SHP77 treated with DMSO at 0.1 percent for 48 hours (cell line): ENCODE measurements at regions not wholly inside any gene's neighbourhood (a gene's known extent, or its start where the extent isn't known, plus 50 kb on each side); places are given as distances from the start of the nearest gene placed in this dataset.
A peak's percentile ranks its signal among the peaks of the same experiment; 100 is the strongest.

Experiments used
- DNase-seq: peaks from one replicate; lab custom pipeline; 2025; lab: John Stamatoyannopoulos, UW

DNA sequence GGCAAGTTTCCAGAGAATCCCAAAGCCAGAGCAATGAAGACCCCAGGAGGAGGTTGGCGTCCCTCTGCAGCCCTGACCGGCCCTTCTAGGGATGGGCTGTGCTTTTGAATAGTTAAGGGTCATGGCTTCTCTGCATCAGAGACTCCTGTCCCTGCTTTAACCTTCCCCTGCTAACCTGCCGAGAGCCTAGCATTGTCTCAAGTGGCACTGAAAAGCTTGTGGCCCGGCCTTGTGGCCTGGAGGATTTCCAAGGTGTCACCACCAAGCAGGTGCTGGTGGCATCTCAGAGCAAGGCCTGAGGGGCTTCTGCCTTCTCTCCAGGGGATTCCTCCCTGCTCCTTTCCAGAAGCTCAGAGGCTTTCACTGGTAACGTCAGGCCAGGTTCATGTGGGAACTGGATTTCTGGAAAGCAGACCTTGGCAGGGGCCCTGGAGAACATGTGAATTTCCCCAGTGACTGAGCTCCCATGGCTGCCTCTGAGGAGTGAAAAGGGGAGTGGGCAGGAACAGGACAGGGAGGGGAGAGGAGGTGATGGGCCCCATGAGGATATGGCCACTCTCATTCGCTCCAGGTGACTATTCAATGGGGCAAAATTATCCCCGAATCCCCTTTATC lies 409.9 kb downstream of the PTPRU start:
- no peak for DNase-seq

DNA sequence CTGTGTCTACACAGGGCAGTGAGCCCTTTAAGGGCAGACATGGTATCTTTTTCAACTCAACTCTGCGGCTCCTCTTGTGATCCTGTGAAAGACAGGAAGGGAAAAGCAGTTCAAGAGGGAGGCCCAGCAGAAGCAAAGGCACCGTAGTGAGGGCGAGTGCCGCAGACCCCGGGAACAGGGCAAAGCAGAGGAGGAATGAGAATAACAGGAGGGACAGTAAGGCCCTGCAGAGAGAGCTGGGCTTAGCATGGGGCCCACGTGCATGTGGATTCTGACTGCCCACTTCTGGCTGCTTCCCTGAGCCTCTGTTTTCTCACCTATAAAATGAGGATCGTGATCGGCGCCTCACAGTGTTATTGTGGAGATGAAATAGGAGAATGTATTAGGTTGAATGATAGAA lies 409.3 kb downstream of the PTPRU start:
- no peak for DNase-seq

DNA sequence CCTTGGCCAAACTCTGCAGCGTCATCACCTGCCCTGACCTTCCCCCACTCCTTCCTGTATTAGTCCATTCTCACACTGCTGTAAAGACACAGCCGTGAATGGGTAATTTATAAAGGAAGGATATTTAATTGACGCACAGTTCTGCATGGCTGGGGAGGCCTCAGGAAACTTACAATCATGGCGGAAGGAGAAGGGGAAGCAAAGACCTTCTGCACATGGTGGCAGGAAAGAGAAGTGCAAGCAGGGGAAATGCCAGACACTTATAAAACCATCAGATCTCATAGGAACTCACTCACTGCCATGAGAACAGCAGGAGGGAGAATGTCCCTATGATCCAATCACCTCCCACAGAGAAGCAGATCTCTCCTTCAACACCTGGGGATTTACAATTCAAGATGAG lies 408.5 kb downstream of the PTPRU start:
- DNase-seq, result no peak

DNA sequence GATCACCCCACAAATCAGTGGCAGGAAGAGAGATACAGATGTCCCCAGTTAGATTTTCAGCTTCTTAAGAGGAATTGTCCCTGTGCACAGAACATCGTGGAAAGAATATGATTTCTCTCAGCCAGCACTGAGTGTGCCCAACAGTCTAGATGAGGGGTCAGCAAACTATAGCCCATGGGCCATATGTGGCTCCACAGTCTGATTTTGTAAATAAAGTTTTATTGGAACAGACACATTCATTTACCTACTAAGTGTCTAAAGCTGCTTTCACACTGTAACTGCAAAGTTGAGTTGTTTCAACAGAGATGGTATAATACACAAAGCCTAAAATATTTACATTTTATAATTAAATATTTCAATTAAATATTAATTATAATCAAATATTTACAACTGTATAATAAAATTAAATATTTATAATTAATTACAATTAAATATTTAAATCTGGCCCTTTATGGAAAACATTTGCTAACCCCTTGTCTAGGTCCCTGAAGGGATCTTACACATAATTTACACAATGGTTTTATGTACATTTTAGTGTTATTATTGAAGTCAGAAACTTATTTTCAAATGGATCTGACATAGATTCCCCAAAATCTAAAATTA lies 407.6 kb downstream of the PTPRU start:
- no peak for DNase-seq

DNA sequence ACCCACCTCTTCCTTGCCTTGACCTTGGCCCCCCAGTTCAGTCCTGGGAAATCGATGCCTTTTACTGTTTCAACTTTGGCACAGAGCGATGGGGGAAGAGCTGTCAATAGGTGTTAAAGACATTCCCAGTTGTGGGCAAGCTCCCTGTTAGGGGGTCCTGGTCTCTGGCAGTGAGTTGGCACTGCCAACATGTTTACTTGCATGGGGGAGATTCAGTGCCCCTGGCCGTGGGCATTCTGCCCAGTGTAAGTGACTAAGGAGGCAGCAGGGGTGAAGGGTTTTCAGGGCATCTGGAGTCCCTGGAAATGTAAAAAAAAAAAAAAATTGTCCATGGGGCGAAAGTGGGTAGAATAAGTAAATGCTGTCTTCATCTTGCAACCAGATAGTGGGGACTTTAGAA lies 407.0 kb downstream of the PTPRU start:
- DNase-seq, result no peak

DNA sequence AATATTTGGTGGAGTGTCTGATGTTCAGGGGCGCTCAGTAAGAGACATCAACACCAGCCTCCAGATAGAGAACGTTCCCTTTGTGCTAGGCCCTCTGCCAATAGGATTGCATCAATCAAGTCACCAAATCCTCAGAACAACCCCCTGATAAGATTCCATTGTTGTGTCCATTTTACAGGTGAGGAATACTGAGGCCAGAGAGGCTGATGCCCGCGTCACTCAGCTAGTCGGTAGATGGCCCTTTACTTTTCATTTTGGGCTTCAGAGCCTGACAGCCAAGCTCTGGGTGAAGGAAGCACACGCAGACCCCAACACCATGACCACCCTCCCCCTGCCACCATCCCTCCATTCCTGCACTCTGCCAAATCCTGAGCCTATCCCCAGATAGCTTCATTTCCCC lies 406.2 kb downstream of the PTPRU start:
- no peak for DNase-seq

DNA sequence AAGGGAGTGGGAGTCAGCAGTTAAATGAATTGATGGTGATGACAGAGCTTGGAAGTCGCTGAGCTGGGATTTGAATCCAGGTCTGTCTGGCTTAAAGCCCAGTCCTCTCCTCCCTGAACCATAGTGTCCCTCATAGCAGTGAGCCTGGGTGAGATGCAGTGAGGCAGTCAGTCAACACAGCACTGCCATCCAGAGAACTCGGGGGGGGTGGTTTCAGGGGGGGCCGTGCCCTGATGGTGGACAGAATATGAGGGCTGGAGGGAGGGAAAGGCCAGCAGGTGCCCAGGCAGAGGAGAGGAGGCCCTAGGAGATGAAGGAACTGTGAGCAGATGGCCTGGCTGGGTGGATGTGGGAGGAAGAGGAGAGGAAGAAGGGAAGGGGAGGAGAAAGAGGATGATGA lies 405.6 kb downstream of the PTPRU start:
- no peak for DNase-seq

DNA sequence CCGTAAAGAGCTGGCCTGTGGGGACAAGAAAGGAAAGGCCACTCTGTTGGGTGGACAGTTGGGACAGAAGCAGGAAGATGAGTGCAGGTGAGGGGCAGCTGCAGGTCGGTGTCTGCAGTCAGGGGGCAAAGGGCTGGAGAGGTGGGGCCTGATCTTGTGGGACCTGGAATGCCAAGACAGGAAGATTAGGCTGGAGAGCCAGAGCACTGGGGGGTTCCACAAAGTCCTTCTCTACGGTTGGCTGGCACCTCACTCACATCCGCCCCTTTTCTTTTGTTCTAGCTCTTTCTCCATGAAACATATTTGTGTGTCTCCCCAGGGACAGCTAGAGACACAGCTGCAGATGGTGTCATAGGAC lies 404.1 kb downstream of the PTPRU start:
- no peak for DNase-seq

DNA sequence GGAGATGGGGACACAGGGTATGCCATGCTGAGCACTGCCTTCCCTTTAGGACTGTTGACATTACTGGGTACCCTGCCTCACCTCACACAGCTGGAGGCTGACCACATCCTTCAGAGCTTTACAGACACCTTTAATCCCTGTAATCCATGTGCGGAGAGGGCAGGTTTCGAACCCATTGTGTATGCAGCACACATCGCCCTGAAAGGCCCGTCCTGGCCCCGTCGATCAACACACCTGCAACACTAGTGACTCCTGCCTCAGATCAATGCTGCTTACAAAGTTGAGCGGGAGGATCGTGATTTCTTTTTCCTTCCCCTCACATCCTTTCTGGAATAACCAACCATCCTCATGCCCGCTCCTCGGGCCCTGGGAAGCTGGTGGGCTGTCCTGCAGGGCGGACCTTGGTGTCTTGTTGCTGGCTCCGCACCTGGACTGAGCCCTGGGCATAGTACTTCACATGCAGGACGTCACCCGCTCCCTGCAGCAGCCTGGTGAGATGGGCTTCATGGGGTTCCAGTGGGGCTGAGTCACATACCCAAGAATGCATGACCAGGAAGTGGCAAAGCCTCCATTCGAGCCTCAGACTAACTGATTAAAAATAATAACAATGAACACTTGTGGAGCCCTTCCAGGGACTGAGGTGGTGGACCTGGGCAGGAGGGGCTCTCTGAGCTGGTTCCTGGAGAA lies 403.6 kb downstream of the PTPRU start:
- DNase-seq, result no peak

DNA sequence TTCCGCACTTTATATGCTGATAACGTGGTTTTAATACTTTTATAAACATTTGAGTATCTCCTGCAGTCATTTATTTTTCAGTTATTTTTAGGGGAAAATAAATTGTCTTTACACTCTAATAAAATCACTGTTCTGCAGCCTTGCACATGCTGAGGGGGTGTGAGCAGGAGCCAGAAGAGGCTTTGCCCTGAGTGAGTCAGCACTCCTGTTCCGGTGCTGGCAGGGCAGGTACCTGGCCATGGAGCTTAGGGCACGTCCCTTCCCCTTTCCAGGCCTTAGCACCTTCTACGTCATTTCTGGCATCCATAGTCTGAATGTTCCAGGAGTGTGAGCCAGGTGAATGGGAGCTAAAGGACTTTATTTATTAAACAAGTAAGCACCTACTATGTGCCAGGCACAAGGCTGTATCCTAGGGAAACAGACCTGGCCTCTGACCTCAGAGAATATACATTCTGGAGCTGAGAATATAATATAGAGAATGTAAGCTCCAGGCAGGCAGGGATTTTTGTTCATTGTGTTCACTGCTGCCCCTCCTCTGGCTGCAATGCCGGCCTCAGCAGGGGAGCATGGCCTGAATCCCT lies 402.9 kb downstream of the PTPRU start:
- DNase-seq, result peak; percentile 12

DNA sequence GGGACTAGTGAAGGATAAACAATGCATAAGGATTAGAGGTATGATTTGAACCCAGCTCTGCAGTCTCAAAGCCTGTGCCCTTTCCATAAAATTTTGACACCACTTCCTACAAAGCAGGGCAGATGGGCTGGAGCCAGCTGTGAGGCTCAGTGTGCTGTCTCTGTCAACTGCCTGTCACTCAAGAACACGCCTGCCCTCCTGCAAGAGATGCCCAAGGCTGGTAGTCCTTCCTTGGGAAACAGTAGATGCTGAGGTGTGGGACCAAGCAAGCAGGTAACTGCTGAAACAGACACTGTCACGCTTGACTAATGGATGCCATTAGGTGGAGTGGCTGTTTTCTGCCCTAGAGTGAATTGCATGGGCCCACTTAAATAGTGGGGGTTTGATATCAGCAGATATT lies 402.0 kb downstream of the PTPRU start:
- no peak for DNase-seq

DNA sequence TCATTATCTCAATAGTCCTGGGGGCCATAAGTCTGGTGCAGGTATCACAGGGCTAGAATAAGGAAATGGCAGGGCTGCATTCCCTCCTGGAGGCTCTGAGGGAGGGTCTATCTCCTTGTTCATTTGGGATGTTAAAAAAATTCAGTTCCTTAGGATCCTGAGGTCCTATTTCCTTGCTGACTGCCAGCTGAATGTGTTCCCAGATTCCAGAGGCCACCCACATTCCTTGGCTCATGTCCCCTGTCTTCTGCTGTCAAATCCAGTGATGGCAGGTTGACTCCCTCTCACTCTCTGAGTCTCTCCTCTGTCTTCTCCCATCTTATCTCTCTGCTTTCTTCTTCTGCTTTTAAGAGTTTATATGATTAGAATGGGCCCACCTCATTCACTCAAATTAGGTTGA lies 400.6 kb downstream of the PTPRU start:
- no peak for DNase-seq

DNA sequence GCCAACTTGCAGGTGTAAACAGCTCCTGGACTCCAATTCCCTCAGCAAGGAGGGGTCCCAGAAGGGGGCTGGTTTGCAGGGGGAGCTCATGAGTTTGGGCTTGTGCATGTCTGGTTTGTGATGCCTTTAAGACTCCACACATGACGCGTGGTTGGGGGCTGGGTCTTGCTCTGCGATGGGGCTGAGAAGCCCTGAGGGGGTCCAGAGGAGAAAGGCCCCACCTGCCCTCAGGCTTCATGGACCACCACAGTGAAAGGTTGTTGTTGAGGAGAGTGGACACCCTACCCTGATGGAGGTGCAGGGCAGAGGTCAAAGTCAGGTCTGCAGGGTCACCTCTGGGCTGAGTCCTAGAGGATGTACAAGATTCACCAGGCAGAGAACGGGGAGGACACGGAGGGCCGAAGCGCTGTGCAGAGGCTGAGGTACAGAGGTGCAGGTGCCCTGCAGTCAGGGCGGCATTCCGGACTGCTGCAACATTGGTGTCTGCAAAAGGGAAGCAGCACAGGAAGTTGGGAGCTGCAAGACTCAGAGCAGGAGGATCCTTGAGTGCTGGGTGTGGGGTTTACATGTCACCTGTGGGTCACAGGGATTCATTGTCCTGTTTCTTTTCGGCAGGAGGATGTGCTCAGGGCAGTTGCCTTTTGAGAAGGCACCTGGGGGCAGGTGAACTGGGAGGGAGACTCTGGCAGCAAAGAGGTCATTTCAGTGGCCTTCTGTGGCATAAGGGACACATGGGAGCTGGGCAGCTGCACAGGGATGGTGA lies 399.4 kb downstream of the PTPRU start:
- no peak for DNase-seq

DNA sequence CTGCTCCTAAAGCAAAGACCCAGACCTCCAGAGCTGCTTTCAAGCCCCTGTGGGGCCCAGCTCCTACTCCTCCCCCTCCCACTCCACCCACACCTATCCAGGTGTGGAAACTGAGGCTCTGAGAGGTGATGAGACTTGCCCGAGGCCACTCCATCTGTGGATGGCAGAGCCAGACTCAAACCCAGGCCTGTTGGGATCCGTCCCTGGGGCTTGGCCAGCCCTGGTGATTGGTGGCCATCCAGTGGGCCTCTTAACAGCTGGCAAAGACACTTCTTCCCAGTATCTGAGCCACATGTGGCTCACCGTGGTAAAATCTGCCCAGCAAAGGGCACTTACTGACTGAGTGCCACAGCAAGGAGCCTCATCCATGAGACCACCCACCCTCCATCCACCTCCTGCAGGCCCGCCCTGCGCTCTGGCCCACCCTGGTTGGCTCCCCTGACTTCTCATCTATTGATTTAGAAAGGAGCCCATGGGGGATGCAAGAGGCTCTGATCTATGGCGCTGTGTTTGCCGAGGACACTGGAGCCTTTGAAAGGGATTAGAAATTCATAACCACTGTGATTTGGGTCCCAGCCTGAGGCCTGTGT lies 398.5 kb downstream of the PTPRU start:
- no peak for DNase-seq

DNA sequence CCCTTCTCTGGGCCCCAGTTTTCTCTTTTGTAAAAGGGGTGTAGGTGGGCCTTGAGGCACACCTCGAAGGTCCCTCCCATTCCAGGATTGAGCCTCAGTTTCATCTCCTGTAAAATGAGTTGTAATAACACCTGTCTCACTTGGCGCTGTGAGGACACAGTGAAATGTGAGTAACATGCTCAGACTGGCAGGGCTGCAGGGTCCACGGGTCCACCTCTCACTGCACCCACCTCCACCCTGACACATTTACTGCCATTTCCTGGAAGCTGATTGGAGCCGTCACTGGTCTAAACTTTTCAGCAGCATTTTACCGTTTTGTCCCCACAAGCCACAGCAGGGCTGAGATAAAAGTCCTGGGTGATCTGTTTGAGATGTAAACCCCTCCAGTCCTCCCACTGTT lies 398.0 kb downstream of the PTPRU start:
- DNase-seq, result no peak

DNA sequence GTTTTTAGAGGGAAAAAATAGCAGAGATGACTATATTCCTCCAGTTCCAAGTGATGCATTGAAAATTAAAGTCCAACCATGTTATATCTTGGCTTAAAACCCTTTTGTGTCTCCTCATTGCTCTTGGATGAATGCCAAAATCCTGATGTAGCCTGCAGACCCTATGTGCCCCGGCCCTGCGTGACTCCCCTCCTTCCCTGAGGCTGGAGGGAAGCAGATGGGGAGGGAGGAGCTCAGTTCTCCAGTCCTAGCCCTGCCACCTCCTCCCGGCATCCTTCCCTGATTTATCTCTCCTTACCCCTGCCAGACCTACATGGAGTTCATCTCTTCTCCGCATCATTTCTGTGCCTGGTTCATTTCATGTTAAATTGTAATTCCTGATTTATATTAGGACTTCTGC lies 397.4 kb downstream of the PTPRU start:
- no peak for DNase-seq

DNA sequence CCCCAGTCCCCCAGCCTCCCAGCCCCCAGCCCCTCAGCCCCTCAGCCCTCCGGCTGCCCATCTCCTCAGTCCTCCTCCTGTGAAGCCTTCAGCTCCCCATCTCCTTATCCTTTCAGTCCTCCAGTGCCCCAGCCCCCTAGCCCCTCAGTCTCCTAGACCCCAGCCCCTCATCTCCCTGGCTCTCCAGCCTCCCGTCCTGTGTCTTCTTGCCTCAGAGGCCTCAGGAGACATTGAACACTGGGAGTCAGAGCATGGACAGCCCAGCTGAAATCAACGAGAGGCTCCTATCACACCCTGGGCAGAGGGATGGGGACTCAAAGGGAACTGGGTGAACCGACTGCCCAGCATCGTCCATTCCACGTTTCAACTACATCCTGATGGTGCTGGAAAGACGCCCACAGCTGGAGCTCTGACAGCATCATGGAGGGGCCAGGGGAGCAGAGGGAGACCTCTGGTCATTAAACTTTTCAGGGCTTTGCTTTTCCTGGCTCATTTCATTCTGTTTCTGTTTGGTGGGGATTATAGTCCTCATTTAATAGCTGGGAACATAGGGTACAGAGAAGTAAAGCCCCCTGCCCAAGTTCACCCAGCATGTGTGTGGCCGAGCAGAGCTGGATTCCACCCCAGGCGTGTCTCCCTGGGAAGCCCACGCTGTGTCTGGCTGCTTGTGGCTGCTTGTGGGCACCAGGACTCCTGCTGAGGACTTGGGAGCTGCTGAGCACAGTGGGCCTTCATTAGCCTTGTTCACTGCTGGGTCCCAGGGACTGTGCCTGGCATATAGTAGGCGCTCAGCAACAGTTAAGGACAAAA lies 396.7 kb downstream of the PTPRU start:
- DNase-seq, result no peak

DNA sequence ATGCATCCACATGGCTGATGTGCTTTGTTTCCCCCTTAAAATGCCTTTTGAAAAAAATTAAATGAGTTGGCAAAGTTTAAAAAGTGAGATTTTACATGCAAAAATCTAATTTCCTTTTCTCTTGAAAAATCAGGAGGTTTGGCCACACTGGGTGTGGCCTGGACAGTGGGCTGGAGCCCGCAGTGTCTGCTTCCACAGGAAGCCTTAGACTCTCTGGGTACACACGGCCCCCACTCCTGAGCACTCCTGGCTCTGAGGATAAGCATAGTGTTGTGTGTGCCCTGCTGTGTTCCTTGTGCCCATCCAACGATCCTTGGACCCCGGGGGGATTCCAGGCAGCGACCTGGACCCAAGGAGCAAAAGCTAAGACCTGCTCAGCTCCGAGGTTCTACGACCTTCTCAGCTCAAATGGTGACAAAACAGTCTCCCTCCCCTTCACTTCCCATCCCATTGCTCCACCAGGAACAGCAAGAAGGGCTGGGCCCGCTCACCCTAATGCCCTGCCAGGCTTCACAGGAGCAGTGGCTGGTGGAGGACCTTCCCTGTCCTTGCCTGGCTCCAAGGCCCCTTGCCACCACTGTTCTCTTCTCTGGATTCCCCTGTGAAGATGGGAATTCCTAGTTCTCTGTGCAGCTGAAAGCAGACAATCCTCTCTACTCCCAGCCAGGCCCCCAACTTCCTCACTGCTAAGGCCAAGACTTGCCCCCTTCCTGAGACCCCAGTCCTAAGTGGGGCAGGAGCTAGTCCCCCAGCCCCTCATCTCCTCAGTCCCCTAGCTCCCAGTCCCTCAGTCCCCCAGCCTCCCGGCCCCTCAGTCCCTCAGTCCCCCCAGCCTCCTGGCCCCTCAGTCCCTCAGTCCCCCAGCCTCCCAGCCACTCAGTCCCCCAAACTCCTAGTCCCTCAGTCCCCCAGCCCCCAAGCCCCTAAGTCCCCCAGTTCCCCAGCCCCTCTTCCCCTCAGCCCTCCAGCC lies 395.8 kb downstream of the PTPRU start:
- DNase-seq, result no peak

DNA sequence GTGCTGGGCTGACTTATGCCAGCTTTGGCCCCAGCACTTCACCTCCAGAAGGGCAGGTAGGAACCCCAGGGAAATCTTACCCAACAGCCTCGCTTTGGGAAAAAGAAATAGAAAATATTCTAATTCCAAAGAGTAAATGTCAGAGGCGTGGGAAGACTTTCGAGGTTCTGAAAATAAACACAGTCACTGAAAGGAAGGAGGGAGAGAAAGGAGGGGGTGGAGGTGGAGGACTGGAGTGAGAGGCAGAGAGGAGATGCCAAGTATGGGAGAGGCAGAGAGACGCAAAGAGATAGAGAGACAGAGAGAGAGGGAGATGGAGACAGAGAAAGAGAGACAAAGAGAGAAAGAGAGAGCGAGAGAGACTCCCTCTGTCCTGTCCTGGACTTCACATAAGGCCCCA lies 395.0 kb downstream of the PTPRU start:
- no peak for DNase-seq

DNA sequence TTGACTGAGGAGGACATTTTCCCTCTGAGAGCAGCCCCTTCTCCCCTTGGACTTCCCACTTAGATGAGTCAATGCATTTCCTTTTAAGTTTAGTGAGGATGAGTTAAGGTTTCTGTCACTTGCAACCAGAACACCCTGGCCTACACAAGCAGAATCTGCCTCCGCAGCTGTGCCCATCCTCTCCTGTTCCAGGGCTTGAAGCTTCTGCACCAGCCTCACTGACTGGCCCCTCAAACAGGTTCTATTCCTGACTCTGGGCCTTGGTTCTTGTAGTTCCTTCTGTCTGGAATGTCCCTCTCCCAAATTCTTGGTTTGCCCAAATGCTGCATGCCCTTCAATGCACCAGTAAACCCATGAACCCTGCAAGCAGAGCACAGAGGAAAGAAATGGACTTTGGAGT lies 394.4 kb downstream of the PTPRU start:
- DNase-seq, result no peak
